HepG2 (cell line): ENCODE measurements at regions not wholly inside any gene's neighbourhood (a gene's known extent, or its start where the extent isn't known, plus 50 kb on each side); places are given as distances from the start of the nearest gene placed in this dataset.

Source experiments
- ATAC-seq: fragments of 200-7000 bp; cut with Tn5 transposase; 3 replicates; pipeline ENCODE4 v1.9.1; 2020; ENCODE audit warnings: mild to moderate bottlenecking, moderate library complexity
- BruUV-seq: library from RNA; stranded (reverse); fragments of 400-500 nt; replicated peaks from 2 replicates; lab custom pipeline; 2021; lab: Mats Ljungman, UMichigan
- CTCF ChIA-PET: fragments of 300-600 bp; formaldehyde crosslinking; extraction: SDS; loops from one replicate; lab custom pipeline; 2021; ENCODE audit warnings: low total read pairs, inconsistent platforms, low intra/inter-chr PET ratio; lab: Yijun Ruan, JAX
- POLR2A ChIA-PET: fragments of 350-600 bp; sonication (Branson Sonifier 250); formaldehyde crosslinking; loops from one replicate; lab custom pipeline; 2020; ENCODE audit warnings: antibody characterized with exemption, inconsistent platforms; lab: Yijun Ruan, JAX
- DNase-seq: peaks from one replicate; pipeline ENCODE4 v3.0.0-alpha.2; 2015; ENCODE audit warnings: low spot score
- FAIRE-seq: peaks from 3 replicates; lab custom pipeline; 2011; peaks lifted over from hg19 to GRCh38; lab: Jason Lieb, UNC
- H2AFZ ChIP-seq: one replicate; pipeline ENCODE4 v1.6.1; 2011; ENCODE audit warnings: low read length, inconsistent platforms
- H3K27ac ChIP-seq: fragments of 300-600 bp; 3 replicates; pipeline ENCODE4 v1.8.0; 2011; ENCODE audit warnings: mixed run types, mild to moderate bottlenecking, mixed read lengths, low read length, inconsistent platforms; ENCODE audit not compliant: insufficient read depth; ENCODE audit errors: extremely low read length
- H3K27me3 ChIP-seq, 2 experiments: fragments of 200-600 bp in 1 of 2; 2 replicates in 1 of 2; 3 replicates in 1 of 2; pipeline versions ENCODE4 v1.6.0 to v1.8.0; 2011; ENCODE audit warnings: low read length in 2 of 2, mild to moderate bottlenecking in 2 of 2, moderate library complexity in 2 of 2, inconsistent platforms in 1 of 2; ENCODE audit not compliant: insufficient read depth in 2 of 2, control insufficient read depth in 1 of 2
- H3K36me3 ChIP-seq, 2 experiments: fragments of 200-600 bp in 1 of 2; replicated peaks in 1 of 2; 2 replicates in 1 of 2; 3 replicates in 1 of 2; pipeline versions ENCODE4 v1.5.1 to v1.8.0; 2011; ENCODE audit warnings: low read length in 2 of 2, inconsistent platforms in 1 of 2; ENCODE audit not compliant: insufficient read depth in 2 of 2, control insufficient read depth in 1 of 2
- H3K4me1 ChIP-seq: 2 replicates; pipeline ENCODE4 v1.5.1; 2012; ENCODE audit warnings: low read length, inconsistent platforms; ENCODE audit not compliant: insufficient read depth
- H3K4me2 ChIP-seq: 2 replicates; pipeline ENCODE4 v1.6.0; 2011; ENCODE audit warnings: low read depth, low read length, inconsistent platforms
- H3K4me3 ChIP-seq, 3 experiments: fragments of 200-600 bp in 1 of 3; sonication (generic), shearing (Covaris generic) in 1 of 3; replicated peaks in 1 of 3; 2 replicates each; pipeline ENCODE4 v1.5.1; 2011 to 2016; ENCODE audit warnings: low read length in 3 of 3, inconsistent platforms in 2 of 3, low read depth in 2 of 3, mild to moderate bottlenecking in 2 of 3, control low read depth in 1 of 3, mixed read lengths in 1 of 3; ENCODE audit not compliant: insufficient read depth in 1 of 3
- H3K79me2 ChIP-seq: one replicate; pipeline ENCODE4 v1.6.1; 2011; ENCODE audit warnings: low read length, inconsistent platforms; ENCODE audit not compliant: insufficient read depth
- H3K9ac ChIP-seq: 2 replicates; pipeline ENCODE4 v1.6.0; 2011; ENCODE audit warnings: mild to moderate bottlenecking, low read depth, low read length, inconsistent platforms; ENCODE audit not compliant: insufficient read depth
- H3K9me3 ChIP-seq: 2 replicates; pipeline ENCODE4 v1.5.1; 2012; ENCODE audit warnings: mild to moderate bottlenecking, low read length
- H4K20me1 ChIP-seq: 2 replicates; pipeline ENCODE4 v1.6.0; 2011; ENCODE audit warnings: inconsistent platforms, mild to moderate bottlenecking, low read length, moderate library complexity; ENCODE audit not compliant: insufficient read depth
- FUBP1 ChIP-seq: sonication (generic); formaldehyde crosslinking; IDR thresholded peaks from 2 replicates; pipeline ENCODE4 v1.5.1; 2020; ENCODE audit warnings: missing genetic modification reagents, mild to moderate bottlenecking, borderline replicate concordance
- GABPB1 ChIP-seq: IDR thresholded peaks from 2 replicates; pipeline ENCODE4 v1.6.1; 2016; ENCODE audit warnings: mild to moderate bottlenecking, missing genetic modification reagents, moderate library complexity, missing compliant biosample characterization
- HMG20A ChIP-seq: IDR thresholded peaks from 2 replicates; pipeline ENCODE4 v1.6.1; 2016; ENCODE audit warnings: borderline replicate concordance
- HNRNPL ChIP-seq: fragments of 200-400 bp; formaldehyde crosslinking; IDR thresholded peaks from 2 replicates; pipeline ENCODE4 v1.6.1; 2017; ENCODE audit warnings: mild to moderate bottlenecking, low read depth, low read length
- KLF15 ChIP-seq: sonication (generic); formaldehyde crosslinking; IDR thresholded peaks from 2 replicates; pipeline ENCODE4 v1.8.1; 2023; ENCODE audit warnings: borderline replicate concordance, mild to moderate bottlenecking, inconsistent platforms, missing genetic modification reagents, mixed read lengths
- KMT2B ChIP-seq: IDR thresholded peaks from 2 replicates; pipeline ENCODE4 v1.6.1; 2016; ENCODE audit warnings: missing genetic modification reagents, missing compliant biosample characterization
- MLX ChIP-seq: IDR thresholded peaks from 2 replicates; pipeline ENCODE4 v1.6.1; 2016
- ONECUT2 ChIP-seq: sonication (generic); formaldehyde crosslinking; IDR thresholded peaks from 2 replicates; pipeline ENCODE4 v1.4.0; 2020; ENCODE audit warnings: missing genetic modification reagents
- PCBP2 ChIP-seq: fragments of 200-400 bp; formaldehyde crosslinking; optimal IDR thresholded peaks from 2 replicates; pipeline ENCODE3; 2018; ENCODE audit warnings: low read length, low read depth; ENCODE audit not compliant: poor library complexity, severe bottlenecking
- SOX5 ChIP-seq: IDR thresholded peaks from 2 replicates; pipeline ENCODE4 v1.6.1; 2016; ENCODE audit warnings: borderline replicate concordance
- TAF15 ChIP-seq: fragments of 200-400 bp; formaldehyde crosslinking; IDR thresholded peaks from one replicate; pipeline ENCODE4 v1.6.1; 2018; ENCODE audit warnings: mild to moderate bottlenecking, low read depth, low read length; ENCODE audit not compliant: poor library complexity, severe bottlenecking
- TEAD2 ChIP-seq: sonication (generic); formaldehyde crosslinking; IDR thresholded peaks from 2 replicates; pipeline ENCODE4 v1.9.0; 2021; ENCODE audit warnings: missing genetic modification reagents
- ZNF138 ChIP-seq: sonication (generic); formaldehyde crosslinking; IDR thresholded peaks from 2 replicates; pipeline ENCODE4 v1.5.0; 2020; ENCODE audit warnings: mild to moderate bottlenecking, low read depth, missing genetic modification reagents
- ZNF20 ChIP-seq: sonication (generic); formaldehyde crosslinking; IDR thresholded peaks from 2 replicates; pipeline ENCODE4 v1.4.0; 2020; ENCODE audit warnings: mild to moderate bottlenecking, moderate library complexity, missing genetic modification reagents
- ZNF275 ChIP-seq: sonication (generic); formaldehyde crosslinking; IDR thresholded peaks from 2 replicates; pipeline ENCODE4 v1.8.0; 2022; ENCODE audit warnings: missing genetic modification reagents, mild to moderate bottlenecking, inconsistent platforms, borderline replicate concordance
- ZNF383 ChIP-seq: sonication (generic); formaldehyde crosslinking; IDR thresholded peaks from 2 replicates; pipeline ENCODE4 v1.4.0; 2020; ENCODE audit warnings: missing genetic modification reagents, mild to moderate bottlenecking, borderline replicate concordance
- ZNF615 ChIP-seq: sonication (generic); formaldehyde crosslinking; IDR thresholded peaks from 2 replicates; pipeline ENCODE4 v1.5.0; 2020; ENCODE audit warnings: mild to moderate bottlenecking, missing genetic modification reagents, borderline replicate concordance
- WGBS: methylation state at CpG from one replicate; pipeline ENCODE4 v1.1.6; 2017; ENCODE audit warnings: low lambda C conversion rate; 5-methylcytosine and 5-hydroxymethylcytosine counted together
- in situ Hi-C: cut with HindIII; loops from 2 replicates; pipeline ENCODE4 v1.10.0; 2017; ENCODE audit warnings: low pct_unique_long_range_greater_than_20kb; ENCODE audit not compliant: extremely low pct_ligation_motif_present
- intact Hi-C: fragments of 100-400 bp; cut with micrococcal nuclease; formaldehyde crosslinking; loops from one replicate; pipeline ENCODE4 v1.10.0; 2022; ENCODE audit not compliant: unreplicated experiment

- H4K20me1 ChIP-seq, result no peaks in the 10 kb centered on the region
- ATAC-seq, result no peak
- no peak overlapping the region for H3K4me2 ChIP-seq
- no peak for FAIRE-seq
- POLR2A ChIA-PET, result no interaction called here
- no peak overlapping the region for H2AFZ ChIP-seq
- no peak overlapping the region for H3K27ac ChIP-seq
- H3K4me3 ChIP-seq, result no peak overlapping the region
- in situ Hi-C loops (no loop called here), intact Hi-C loops (no loop called here)
- H3K9ac ChIP-seq, result no peak overlapping the region
- peaks cover 6% of the 10 kb centered on the region for H3K9me3 ChIP-seq
- no peak for TF ChIP-seq HNRNPL
- no peak for TF ChIP-seq ZNF383 (CRISPR knock-in tag)
- TF ChIP-seq KLF15 (CRISPR knock-in tag), result no peak
- TF ChIP-seq ZNF20 (CRISPR knock-in tag), result no peak
- TF ChIP-seq ZNF615 (CRISPR knock-in tag), result no peak
- 28% methylated on average over 2 of the region's 2 CpGs for WGBS
- no TSS peak for BruUV-seq
- no peak for DNase-seq
- no peaks in the 10 kb centered on the region for H3K36me3 ChIP-seq
- no peaks in the 10 kb centered on the region for H3K4me1 ChIP-seq
- CTCF ChIA-PET, result no interaction called here
- H3K27me3 ChIP-seq, result no peaks in the 10 kb centered on the region
- no peaks in the 10 kb centered on the region for H3K79me2 ChIP-seq
Observed at GRCh38 chr7:113521468-113521867, 397.3 kb downstream of the PPP1R3A start.

GRCh38 chr7:113519472-113519871, 399.3 kb downstream of the PPP1R3A start:
- Histone ChIP-seq H3K4me1 (no peaks in the 10 kb centered on the region), H3K9ac (no peak overlapping the region), H3K27ac (no peak overlapping the region), H3K79me2 (no peaks in the 10 kb centered on the region), H3K27me3 (no peaks in the 10 kb centered on the region), H3K4me3 (no peak overlapping the region), H3K36me3 (no peaks in the 10 kb centered on the region), H2AFZ (no peak overlapping the region), H4K20me1 (no peaks in the 10 kb centered on the region), H3K4me2 (no peak overlapping the region), H3K9me3 (no peaks in the 10 kb centered on the region; the same call in 1 of the 2 replicates)
- FAIRE-seq, result no peak
- in situ Hi-C loops, result no loop called here
- no TSS peak for BruUV-seq
- no peak for DNase-seq
- ChIA-PET CTCF (no interaction called here), POLR2A (no interaction called here)
- 2% methylated on average over 5 of the region's 5 CpGs for WGBS
- intact Hi-C loops, result no loop called here
- ATAC-seq, result no peak
- no peak for TF ChIP-seq GABPB1
- no peak for TF ChIP-seq HMG20A (CRISPR knock-in tag)
- TF ChIP-seq TEAD2, result no peak
- TF ChIP-seq MLX (CRISPR knock-in tag), result no peak
- TF ChIP-seq TAF15, result no peak
- TF ChIP-seq PCBP2, result no peak
- TF ChIP-seq FUBP1 (CRISPR knock-in tag), result no peak
- TF ChIP-seq ZNF138 (CRISPR knock-in tag), result no peak
- TF ChIP-seq ZNF275 (CRISPR knock-in tag), result no peak
- no peak for TF ChIP-seq SOX5 (CRISPR knock-in tag)
- TF ChIP-seq KMT2B (CRISPR knock-in tag), result no peak
- no peak for TF ChIP-seq ONECUT2
